HEK293T (cell line): ENCODE measurements at regions not wholly inside any gene's neighbourhood (a gene's known extent, or its start where the extent isn't known, plus 50 kb on each side); places are given as distances from the start of the nearest gene placed in this dataset.

ENCODE experiments used
- CTCF ChIA-PET: fragments of 350-600 bp; formaldehyde crosslinking; extraction: SDS; loops from one replicate; lab custom pipeline; 2021; ENCODE audit warnings: antibody characterized with exemption, inconsistent platforms; lab: Yijun Ruan, JAX
- POLR2A ChIA-PET: fragments of 350-600 bp; formaldehyde crosslinking; extraction: SDS; loops from one replicate; lab custom pipeline; 2020; ENCODE audit warnings: antibody characterized with exemption, inconsistent platforms; lab: Yijun Ruan, JAX
- DNase-seq: peaks from one replicate; pipeline ENCODE4 v3.0.0; 2012; ENCODE audit warnings: mixed read lengths; ENCODE audit errors: extremely low spot score
- ARNT ChIP-seq: fragments of 450-650 bp; IDR thresholded peaks from 2 replicates; pipeline ENCODE4 v1.6.1; 2017; ENCODE audit warnings: mild to moderate bottlenecking
- BHLHE40 ChIP-seq: fragments of 450-650 bp; IDR thresholded peaks from 2 replicates; pipeline ENCODE4 v1.6.1; 2016; ENCODE audit warnings: mild to moderate bottlenecking, moderate library complexity, borderline replicate concordance
- CTBP1 ChIP-seq: fragments of 450-650 bp; IDR thresholded peaks from 2 replicates; pipeline ENCODE4 v1.6.1; 2016; ENCODE audit warnings: borderline replicate concordance
- ELF4 ChIP-seq: fragments of 450-650 bp; IDR thresholded peaks from 2 replicates; pipeline ENCODE4 v1.6.1; 2017; ENCODE audit warnings: antibody characterized with exemption
- FOXA1 ChIP-seq: fragments of 450-650 bp; IDR thresholded peaks from 2 replicates; pipeline ENCODE4 v1.6.1; 2016; ENCODE audit warnings: mild to moderate bottlenecking
- FOXK2 ChIP-seq: fragments of 450-650 bp; IDR thresholded peaks from 2 replicates; pipeline ENCODE4 v1.6.1; 2016; ENCODE audit warnings: mild to moderate bottlenecking
- FOXM1 ChIP-seq: fragments of 450-650 bp; IDR thresholded peaks from 2 replicates; pipeline ENCODE4 v1.6.1; 2017; ENCODE audit warnings: mild to moderate bottlenecking, borderline replicate concordance
- HDGF ChIP-seq: fragments of 450-650 bp; IDR thresholded peaks from 2 replicates; pipeline ENCODE4 v1.6.1; 2017; ENCODE audit warnings: antibody characterized with exemption, borderline replicate concordance
- L3MBTL2 ChIP-seq: fragments of 450-650 bp; conservative IDR thresholded peaks from 2 replicates; pipeline ENCODE4 v1.6.1; 2016; ENCODE audit warnings: mild to moderate bottlenecking
- LEF1 ChIP-seq: fragments of 450-650 bp; IDR thresholded peaks from 2 replicates; pipeline ENCODE4 v1.6.1; 2017; ENCODE audit warnings: mild to moderate bottlenecking, borderline replicate concordance
- NFRKB ChIP-seq: fragments of 450-650 bp; IDR thresholded peaks from 2 replicates; pipeline ENCODE4 v1.6.1; 2016; ENCODE audit warnings: mild to moderate bottlenecking, moderate library complexity
- SP1 ChIP-seq: fragments of 450-650 bp; IDR thresholded peaks from 2 replicates; pipeline ENCODE4 v1.6.1; 2017
- SUZ12 ChIP-seq: fragments of 450-650 bp; IDR thresholded peaks from 2 replicates; pipeline ENCODE4 v1.6.1; 2016; ENCODE audit warnings: mild to moderate bottlenecking
- TARDBP ChIP-seq: fragments of 450-650 bp; IDR thresholded peaks from 2 replicates; pipeline ENCODE4 v1.6.1; 2016
- ZNF384 ChIP-seq: fragments of 450-650 bp; IDR thresholded peaks from 2 replicates; pipeline ENCODE4 v1.6.1; 2016
- TF ChIP-seq, protein P1 (sequence below): fragments of 450-650 bp; IDR thresholded peaks from 2 replicates; pipeline ENCODE4 v1.6.1; 2016

DNA sequence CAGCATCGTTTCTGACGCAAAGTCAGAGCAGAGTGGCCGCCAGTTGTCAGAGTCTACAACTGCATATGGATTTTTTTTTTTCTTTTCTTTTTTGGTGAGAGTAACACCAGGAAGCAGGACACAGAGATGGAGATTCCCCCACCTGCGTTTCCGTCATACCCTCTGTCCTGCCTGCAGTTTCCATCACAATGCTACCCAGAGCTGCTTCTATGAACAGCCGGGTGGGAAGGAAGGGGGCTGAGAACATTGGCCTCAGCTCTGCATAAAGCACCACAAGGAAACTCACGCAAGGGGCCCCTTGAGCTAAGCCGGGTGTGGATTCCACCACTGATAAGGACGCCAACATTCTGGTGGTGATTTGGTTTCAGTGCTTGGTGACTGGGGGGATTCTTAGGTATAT lies 183.5 kb upstream of the AFDN start:
- DNase-seq = no peak
- POLR2A ChIA-PET = no interaction called here
- TF ChIP-seq FOXA1 = no peak
- CTCF ChIA-PET = no interaction called here

DNA sequence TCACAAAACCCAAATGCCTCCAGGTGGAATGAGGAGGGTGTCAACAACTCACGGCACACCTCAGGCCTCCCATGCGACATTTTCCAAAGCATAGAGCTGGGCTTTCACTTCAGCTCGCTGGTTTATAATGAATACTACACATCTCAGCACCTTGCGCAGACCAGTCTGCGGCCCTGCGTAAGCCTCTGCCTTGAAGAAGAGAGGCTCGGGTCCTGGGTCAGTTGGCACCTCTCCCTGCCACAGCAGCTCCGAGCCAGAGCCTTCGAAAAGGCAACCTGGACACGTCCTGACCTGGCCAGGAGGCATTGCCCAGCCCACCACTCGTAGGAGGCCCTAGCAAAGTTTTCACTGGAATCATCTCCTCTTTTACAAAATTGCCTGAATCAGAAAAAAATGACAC lies 183.0 kb upstream of the AFDN start:
- ChIA-PET CTCF (no interaction called here), POLR2A (no interaction called here)
- no peak for TF ChIP-seq HDGF
- TF ChIP-seq, protein P1, sequence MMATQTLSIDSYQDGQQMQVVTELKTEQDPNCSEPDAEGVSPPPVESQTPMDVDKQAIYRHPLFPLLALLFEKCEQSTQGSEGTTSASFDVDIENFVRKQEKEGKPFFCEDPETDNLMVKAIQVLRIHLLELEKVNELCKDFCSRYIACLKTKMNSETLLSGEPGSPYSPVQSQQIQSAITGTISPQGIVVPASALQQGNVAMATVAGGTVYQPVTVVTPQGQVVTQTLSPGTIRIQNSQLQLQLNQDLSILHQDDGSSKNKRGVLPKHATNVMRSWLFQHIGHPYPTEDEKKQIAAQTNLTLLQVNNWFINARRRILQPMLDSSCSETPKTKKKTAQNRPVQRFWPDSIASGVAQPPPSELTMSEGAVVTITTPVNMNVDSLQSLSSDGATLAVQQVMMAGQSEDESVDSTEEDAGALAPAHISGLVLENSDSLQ = no peak
- DNase-seq = no peak

DNA sequence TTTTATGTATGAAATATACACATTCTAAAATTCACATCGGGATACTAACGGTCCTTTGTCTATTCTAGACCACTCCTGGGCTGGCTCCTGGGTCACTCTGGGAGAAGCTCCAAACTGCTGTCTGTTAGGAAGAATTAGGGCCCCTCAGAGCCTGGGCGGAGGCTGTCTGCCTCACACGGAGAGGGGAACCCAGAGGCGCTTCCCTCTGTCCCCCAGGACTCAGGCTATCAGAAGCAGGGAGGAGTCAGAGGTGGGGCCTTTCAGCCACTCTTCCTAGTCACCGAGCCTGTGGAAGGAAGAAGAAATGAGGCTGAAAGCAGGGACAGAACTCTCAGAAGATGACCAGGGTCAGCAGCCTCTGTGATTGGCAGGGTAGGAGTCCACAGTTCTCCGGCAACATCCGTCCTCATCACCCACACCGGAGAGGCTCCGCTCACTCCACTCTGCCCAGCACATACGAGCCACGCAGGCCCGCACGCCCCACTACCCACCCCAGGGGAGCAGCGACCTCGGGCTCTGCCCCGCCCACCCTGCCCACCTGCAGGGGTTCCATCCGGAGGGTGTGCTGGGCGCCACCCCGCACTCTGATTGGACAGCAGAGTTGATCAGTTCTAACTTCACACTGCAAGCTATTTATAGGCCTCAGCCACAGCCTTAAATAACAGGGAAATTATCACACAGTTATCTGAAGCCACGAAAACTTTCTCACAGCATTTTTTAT lies 182.1 kb upstream of the AFDN start:
- no peak for DNase-seq
- TF ChIP-seq FOXA1 (no peak), BHLHE40 (no peak)
- CTCF ChIA-PET = no interaction called here
- POLR2A ChIA-PET = no interaction called here

DNA sequence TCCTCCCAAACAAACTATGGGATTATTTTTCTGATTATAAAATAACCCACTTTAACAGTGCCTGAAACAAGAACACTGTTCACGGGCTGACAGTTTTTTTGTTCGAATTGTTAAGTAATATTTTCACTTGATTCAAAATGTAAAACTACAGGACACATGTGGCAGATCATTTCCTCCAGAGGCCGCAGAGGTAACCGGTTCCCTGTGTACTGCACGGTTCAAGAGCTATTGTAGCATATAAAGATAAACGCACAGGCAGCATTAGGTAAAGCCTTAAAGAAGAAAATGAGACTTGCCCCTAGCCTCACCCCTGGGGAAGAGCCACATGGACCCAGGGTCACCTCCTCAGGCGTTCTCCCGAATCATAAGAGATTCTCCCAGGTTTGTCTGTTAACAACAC lies 181.3 kb upstream of the AFDN start:
- no peak for DNase-seq
- ChIA-PET CTCF (no interaction called here), POLR2A (no interaction called here)
- TF ChIP-seq LEF1 = no peak
- no peak for TF ChIP-seq SP1
- no peak for TF ChIP-seq FOXA1
- no peak for TF ChIP-seq ARNT
- TF ChIP-seq BHLHE40 = no peak
- no peak for TF ChIP-seq HDGF
- TF ChIP-seq FOXM1 = no peak
- no peak for TF ChIP-seq SUZ12
- no peak for TF ChIP-seq L3MBTL2
- TF ChIP-seq, protein P1 = no peak

DNA sequence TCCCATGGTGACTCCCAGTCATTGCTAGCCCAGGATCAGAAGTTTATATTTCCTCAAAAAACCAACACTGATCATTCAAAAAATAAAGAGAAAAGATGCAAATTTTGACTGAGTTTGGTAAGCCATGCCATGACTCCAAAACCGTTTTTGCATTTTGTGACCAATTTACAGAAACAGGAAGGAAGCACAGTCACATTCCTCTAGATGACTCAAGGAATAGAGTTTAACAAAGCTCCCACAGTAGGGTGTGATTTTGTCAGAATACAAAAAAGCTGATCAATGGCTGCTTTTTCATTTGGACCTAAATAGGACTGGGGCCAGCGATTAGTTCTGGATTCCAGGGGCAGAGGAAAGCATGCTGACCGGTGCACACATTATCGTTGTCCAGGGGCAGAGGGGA lies 179.4 kb upstream of the AFDN start:
- no peak for TF ChIP-seq HDGF
- no peak for TF ChIP-seq FOXK2
- TF ChIP-seq SP1 = no peak
- no peak for TF ChIP-seq LEF1
- TF ChIP-seq NFRKB = no peak
- no peak for TF ChIP-seq TARDBP
- DNase-seq = no peak
- ChIA-PET CTCF (no interaction called here), POLR2A (no interaction called here)

DNA sequence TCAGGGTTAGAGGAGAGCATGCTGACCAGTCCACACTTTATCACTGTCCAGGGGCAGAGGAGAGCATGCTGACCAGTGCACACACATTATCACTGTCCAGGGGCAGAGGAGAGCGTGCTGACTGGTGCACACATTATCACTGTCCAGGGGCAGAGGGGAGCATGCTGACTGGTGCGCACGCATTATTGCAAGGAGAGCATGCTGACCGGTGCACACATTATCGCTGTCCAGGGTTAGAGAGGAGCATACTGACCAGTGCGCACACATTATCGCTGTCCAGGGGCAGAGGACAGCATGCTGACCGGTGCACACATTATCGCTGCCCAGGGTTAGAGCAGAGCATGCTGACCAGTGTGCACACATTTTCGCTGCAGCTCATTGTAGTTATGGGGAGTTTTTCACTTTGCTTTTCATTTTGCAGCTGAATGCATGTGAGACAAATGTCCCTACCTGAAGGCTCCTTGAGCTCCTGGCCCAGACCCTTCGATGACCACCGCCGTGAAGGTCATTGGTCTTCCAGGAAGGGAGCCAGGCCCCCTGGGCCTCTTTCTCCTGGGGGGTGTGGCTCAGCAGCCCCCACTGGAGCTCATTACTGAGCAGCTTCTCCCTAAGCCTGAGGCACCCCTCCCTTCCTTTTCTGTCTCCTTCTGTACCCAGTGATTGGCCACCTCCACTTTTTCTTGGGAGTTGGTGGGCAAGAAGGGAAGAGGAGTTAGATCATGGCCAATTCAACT lies 178.8 kb upstream of the AFDN start:
- TF ChIP-seq ARNT (no peak), NFRKB (no peak), TARDBP (no peak), FOXM1 (no peak), LEF1 (no peak), HDGF (no peak), CTBP1 (no peak), BHLHE40 (no peak), ZNF384 (no peak), SP1 (no peak), FOXK2 (no peak), SUZ12 (no peak), L3MBTL2 (no peak), ELF4 (no peak), FOXA1 (no peak)
- CTCF ChIA-PET = interaction anchor here (0.6 kb wide), 1 partner anchor 968 kb away, joined by 4 read pairs; no protein-coding TSS in a partner anchor
- DNase-seq = no peak
- POLR2A ChIA-PET = no interaction called here

DNA sequence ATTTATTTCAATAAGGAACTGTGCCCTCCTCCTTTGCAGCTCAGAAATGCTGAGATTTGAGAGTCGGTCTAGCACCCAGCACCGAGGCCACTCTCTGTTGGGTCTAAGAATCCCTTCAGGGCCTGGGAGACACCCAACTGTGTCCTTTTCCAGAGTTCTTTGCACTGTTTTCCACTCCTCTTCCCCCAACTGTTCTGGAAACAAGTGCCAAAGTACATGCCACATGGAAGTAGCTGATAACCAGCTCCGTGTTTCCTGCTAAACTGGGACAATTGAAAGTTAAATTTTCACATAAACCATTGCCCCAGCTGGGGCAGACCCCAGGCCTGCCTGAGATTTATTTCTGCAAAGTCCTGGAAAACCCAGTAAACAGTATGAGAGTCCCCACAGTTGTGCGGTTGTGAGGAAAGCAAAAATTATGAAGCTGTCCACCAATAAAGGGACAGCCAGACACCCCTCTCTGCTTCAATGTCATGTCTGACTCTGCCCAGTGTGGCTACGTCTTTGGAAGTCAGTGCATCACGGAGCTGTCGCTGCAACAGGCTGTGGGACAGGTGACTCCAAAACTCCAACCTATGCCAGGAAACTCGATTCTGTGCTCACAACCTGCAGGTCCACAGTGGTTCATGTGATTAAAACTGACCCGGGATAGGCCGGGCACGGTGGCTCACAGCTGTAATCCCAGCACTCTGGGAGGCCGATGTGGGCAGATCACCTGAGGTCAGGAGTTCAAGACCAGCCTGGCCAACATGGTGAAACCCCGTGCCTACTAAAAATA lies 178.0 kb upstream of the AFDN start:
- POLR2A ChIA-PET = no interaction called here
- no peak for TF ChIP-seq LEF1
- DNase-seq = no peak
- CTCF ChIA-PET = interaction anchor here (0.6 kb wide), 2 partner anchors 102 to 967 kb away, joined by 3 to 4 read pairs; no protein-coding TSS in a partner anchor
